HCT116 (cell line): ENCODE measurements at regions not wholly inside any gene's neighbourhood (a gene's known extent, or its start where the extent isn't known, plus 50 kb on each side); places are given as distances from the start of the nearest gene placed in this dataset.

ENCODE experiments used
- ATF3 ChIP-seq: IDR thresholded peaks from 2 replicates; pipeline ENCODE4 v1.6.1; 2012
- CBX3 ChIP-seq: IDR thresholded peaks from 2 replicates; pipeline ENCODE4 v1.6.1; 2012; ENCODE audit warnings: low read depth
- CTCF ChIP-seq, 3 experiments: fragments of 200-600 bp in 1 of 3; sonication (generic) in 1 of 3; IDR thresholded peaks in 2 of 3; conservative IDR thresholded peaks in 1 of 3; 2 replicates each; pipeline ENCODE4 v1.5.1; 2012 to 2017; ENCODE audit warnings: low read depth in 2 of 3, low read length in 2 of 3, antibody characterized with exemption in 1 of 3, borderline replicate concordance in 1 of 3, control low read depth in 1 of 3, mild to moderate bottlenecking in 1 of 3, mixed read lengths in 1 of 3, mixed run types in 1 of 3, moderate library complexity in 1 of 3; ENCODE audit not compliant: insufficient read depth in 1 of 3
- ELF1 ChIP-seq: IDR thresholded peaks from 2 replicates; pipeline ENCODE4 v1.6.1; 2012; ENCODE audit warnings: low read depth, borderline replicate concordance
- POLR2A ChIP-seq: IDR thresholded peaks from 2 replicates; pipeline ENCODE4 v1.7.0; 2011; ENCODE audit warnings: borderline replicate concordance; ENCODE audit not compliant: insufficient read depth, insufficient read length; ENCODE audit errors: extremely low read depth
- RAD21 ChIP-seq: IDR thresholded peaks from 2 replicates; pipeline ENCODE4 v1.6.1; 2012; ENCODE audit warnings: low read depth, mild to moderate bottlenecking
- REST ChIP-seq: IDR thresholded peaks from 2 replicates; pipeline ENCODE4 v1.6.1; 2012; ENCODE audit warnings: low read depth
- ZNF274 ChIP-seq: fragments of 200-500 bp; sonication (Bioruptor generic); IDR thresholded peaks from 2 replicates; pipeline ENCODE4 v1.6.1; 2014; ENCODE audit warnings: mild to moderate bottlenecking, low read depth, low read length, inconsistent platforms

- no peak for TF ChIP-seq REST
- TF ChIP-seq CBX3 = no peak
- TF ChIP-seq RAD21 = no peak
- TF ChIP-seq CTCF (IDR thresholded peaks at IDR 0.05 in 2 of 3, conservative IDR thresholded peaks at IDR 0.05 in 1 of 3; ENCODE audit: borderline replicate concordance in 1 of 3, insufficient read depth in 1 of 3, low read depth in 2 of 3, low read length in 2 of 3) = no peak
- no peak for TF ChIP-seq ZNF274
- no peak for TF ChIP-seq POLR2A
- no peak for TF ChIP-seq ELF1
- no peak for TF ChIP-seq ATF3
Observed at GRCh38 chr12:98156697-98157096, 358.7 kb upstream of the TMPO start (continued).
